GM19452 (cell line): ENCODE measurements at regions not wholly inside any gene's neighbourhood (a gene's known extent, or its start where the extent isn't known, plus 50 kb on each side); places are given as distances from the start of the nearest gene placed in this dataset.
"Not testable (repeated sequence)": the region's sequence is repeated elsewhere in the genome, so short reads cannot be mapped to it uniquely, and the experiment has no call there.

Source experiments
- ATAC-seq: cut with Tn5 transposase; IDR thresholded peaks from one replicate; pipeline ENCODE4 v1.9.1; 2021; ENCODE audit not compliant: unreplicated experiment

DNA sequence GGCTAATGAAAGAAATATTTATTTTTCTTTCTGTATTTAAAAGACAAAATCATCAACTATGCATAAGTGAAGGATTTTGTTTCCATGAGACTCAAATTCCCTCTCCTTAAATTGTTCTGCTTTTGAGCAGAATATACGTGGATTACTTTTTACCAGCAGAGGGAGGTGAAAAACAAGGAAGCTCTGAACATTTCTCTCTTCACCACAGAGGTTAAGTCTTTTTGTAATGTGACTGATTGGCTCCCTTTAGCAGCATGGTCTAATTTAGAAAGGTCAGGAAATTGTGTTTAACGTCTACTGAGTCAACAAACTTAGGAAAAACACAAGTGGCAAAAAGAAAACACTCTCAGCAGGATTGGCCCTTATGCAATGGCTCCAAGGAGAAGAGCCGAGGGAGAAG is 55.1 kb upstream of the F9 start:
- ATAC-seq, result no peak

DNA sequence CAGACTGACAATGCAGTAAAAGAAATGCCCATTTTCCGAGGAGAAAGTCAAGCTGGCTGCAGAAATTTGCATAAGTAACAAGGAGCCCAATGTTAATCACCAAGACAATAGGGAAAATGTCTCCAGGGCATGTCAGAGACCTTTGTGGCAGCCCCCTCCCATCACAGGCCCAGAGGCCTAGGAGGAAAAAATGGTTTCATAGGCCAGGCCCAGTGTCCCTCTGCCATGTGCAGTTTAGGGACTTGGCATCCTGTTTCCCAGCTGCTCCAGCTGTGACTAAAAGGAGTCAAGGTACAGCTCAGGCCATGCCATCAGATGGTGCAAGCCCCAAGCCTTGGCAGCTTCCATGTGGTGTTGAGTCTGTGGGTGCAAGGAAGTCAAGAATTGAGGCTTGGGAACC is 68.6 kb upstream of the F9 start:
- not testable (repeated sequence) for ATAC-seq

DNA sequence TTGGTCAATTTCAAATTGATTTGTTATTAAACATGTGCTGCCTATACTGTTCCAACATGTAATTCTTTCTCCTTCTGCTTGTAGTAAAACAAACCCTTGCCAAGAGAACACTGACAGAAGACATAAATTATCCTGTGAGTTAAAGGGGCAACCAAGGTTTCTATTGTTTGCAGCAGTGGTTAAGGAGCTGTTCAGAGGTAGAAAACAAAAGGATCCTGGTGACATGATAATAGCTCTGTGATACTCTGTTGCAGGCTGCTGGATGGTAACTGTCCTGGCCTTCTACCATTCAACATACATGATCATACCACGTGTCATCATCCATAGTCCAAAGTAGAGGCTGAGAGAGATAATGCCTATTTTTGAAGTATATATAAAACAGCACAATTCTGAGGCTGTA is 75.8 kb upstream of the F9 start:
- ATAC-seq, result no peak

DNA sequence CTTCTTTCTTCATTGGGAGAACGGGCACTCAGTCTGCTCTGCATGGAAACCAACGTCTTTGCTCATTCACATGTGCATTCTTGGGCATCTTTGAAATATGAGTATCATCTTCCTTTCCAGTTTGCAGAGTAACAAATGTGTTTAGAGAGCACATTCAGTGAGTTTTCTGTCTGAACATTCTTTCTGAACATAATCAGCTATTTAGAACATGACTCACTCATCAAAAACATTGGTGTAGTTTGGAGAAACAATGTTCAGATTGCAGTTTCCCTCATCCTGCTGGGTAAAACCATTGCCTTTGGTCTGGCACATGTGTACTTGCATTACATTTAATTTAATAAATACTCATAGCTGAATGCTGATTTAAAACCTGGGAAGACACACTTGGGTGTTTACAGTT is 81.5 kb upstream of the F9 start:
- ATAC-seq, result no peak

DNA sequence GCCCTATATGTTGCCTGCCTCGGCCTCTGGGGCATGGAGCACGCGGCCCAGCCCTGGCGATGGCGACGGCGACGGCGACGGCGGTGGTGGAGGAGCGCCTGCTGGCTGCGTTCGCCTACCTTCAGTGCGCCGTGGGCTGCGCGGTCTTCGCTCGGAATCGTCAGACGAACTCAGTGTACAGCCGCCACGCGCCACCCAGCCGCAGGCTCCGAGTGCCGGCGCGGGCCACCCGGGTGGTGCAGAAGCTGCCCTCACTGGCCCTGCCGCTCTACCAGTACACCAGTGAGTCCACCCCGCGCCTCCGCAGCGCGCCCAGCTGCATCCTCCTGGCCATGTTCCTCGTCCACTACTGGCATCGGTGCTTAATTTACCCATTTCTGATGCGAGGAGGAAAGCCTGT is 83.7 kb upstream of the F9 start:
- no peak for ATAC-seq

DNA sequence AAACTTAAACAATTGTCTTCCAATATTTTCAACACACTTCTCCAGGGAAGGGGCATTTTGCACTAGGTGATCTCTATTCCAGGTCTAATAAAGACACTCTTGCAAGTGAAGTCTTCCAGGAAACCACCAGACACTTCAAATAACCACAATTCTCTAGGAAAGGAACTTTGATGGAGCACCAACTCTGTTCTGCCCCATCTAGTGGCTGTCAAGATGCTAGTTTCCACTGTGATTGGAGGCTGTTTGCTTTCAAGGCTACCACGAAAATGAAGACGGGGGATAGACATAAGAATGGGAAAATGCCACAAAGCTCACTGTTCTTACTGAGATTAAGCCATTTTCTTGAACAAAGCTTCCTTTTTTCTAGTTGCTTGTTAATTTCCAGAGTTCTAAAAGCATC is 100.6 kb upstream of the F9 start:
- ATAC-seq, result no peak

DNA sequence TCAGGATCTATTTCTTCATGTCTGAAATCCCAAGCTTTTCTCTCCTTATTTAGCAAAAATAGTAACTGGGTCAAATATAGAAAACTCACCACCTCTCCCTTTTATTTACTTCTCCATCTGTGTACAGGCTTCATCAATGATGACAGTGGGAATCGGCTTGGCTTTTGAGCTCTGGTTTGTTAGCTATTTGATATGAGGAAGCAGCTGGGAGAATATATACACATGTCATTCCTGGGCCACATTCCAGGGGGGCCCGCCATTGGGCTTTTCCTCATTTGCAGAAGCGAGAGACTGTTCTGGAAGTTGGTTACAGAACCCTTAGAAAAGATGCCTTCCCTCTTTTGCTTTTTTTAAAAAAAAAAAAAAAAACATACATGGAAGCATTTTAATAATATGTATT is 107.4 kb upstream of the F9 start:
- no peak for ATAC-seq

DNA sequence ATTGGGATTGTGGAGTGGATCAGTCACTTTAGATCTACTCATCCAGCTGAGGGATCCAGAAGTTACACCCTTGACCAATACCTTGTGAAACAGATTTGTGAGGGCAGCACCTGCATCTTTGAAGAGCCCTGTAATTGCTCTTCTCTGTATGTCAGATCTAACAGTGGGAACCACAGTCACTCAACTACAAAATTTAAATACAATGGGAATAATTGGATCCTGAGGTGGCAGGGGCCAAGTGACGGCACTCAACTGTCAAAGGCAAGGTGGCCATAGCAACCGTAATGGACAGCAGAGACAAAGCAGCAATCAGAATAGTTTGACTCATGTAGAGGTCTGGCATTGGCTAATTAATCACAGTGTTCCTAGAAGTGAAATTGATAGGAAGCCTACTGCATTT is 132.3 kb upstream of the F9 start:
- ATAC-seq, result not testable (repeated sequence)

DNA sequence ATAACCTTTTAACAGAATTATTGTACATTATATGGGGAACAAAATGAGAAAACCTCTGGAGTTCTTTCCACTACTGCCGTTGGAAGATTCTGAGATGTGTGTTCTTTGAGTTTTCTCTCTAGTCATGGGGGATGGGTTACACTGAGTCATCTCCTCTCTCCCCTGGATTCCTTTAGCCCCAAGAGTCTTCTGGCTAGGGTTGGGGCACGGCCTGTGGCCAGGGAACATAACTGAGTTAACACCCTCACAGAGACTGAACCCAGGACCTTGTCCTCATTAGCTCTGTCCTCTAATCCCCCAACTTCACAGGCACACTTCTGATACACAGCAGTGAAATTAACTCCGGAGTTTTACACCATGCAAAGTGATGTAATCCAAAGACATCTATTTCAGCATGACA is 142.3 kb upstream of the F9 start:
- no peak for ATAC-seq

DNA sequence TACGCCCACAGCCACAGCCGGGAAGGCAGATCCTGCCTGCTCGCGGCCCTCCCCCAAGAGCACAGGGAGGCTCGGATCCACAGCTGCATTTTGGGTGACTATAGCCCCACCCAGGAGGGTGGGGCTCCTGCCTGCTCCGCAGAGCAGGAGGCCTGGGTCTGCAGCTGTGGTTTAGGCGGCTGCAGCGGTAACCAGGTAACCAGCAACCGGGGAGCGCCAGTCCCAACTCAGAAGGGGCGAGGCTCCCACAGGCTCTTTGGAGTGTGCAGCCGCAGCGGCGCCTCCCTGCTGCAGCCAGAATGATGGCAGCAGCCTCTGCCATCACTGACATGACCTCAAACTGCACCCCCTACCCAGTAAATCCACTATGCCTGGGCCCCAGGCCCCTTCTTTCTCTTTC is 148.0 kb upstream of the F9 start:
- no peak for ATAC-seq

DNA sequence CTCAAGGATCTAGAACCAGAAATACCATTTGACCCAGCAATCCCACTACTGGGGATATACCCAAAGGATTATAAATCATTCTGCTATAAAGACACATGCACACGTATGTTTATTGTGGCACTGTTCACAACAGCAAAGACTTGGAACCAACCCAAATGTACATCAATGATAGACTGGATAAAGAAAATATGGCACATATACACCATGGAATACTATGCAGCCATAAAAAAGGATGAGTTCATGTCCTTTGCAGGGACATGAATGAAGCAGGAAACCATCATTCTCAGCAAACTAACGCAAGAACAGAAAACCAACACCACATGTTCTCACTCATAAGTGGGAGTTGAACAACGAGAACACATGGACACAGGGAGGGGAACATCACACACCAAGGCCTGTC is 154.0 kb upstream of the F9 start:
- not testable (repeated sequence) for ATAC-seq

DNA sequence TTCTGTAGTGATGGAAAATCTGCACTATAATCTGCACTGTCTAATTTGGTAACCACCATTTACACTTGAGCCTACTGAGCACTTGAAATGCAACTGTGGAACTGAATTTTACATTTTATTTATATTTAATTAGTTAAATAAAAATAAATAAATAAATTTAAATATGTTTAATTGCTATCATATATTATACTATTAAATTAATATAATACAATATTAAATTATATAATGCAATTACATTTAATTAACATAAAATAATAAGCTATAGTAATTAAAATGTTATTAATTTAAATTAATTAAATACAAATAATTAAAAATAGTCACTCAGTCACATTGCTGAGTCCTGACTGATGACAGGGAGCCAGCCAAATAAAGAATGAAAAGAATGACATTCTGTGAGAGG is 170.2 kb upstream of the F9 start:
- ATAC-seq, result no peak

DNA sequence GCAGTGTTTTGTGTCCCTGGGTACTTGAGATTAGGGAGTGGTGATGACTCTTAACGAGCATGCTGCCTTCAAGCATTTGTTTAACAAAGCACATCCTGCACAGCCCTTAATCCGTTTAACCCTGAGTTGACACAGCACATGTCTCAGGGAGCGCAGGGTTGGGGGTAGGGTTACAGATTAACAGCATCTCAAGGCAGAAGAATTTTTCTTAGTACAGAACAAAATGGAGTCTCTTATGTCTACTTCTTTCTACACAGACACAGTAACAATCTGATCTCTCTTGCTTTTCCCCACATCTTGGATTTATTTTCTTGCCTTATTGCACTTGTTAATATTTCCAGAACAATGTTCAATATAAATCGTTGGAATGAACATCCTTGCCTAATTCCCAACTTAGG is 187.9 kb upstream of the F9 start:
- not testable (repeated sequence) for ATAC-seq

DNA sequence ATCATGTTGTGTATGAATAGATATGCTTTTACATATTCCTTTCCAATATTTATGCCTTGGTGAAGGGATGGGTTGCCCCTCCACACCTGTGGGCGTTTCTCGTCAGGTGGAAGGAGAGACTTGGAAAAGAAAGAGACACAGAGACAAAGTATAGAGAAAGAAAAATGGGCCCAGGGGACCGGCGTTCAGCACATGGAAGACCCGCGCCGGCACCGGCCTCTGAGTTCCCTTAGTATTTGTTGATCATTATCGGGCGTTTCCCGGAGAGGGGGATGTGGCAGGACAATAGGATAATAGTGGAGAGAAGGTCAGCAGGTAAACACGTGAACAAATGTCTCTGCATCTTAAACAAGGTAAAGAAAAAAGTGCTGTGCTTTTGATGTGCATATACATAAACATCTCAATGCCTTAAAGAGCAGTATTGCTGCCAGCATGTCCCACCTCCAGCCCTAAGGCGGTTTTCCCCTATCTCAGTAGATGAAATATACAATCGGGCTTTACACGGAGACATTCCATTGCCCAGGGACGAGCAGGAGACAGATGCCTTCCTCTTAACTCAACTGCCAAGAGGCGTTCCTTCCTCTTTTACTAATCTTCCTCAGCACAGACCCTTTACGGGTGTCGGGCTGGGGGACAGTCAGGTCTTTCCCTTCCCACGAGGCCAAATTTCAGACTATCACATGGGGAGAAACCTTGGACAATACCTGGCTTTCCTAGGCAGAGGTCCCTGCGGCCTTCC is 188.5 kb upstream of the F9 start:
- not testable (repeated sequence) for ATAC-seq

DNA sequence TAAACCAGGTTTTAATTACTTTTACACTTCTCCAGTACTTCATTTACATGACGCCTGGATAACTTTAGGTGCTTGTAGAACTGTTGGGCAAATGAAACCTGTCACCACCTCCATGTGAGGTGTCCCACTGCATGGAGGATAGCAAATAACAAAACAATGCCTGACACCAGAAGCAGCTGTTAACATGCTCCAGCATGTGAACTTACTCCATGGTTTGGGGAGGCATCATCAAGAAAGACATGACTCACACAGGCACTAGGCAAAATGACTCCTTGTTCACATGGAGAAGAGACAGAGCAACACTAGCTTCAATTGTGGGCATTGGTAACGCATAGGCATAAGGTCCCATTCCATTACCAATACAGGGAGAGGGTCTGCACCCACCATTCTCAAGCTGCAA is 198.1 kb upstream of the F9 start:
- ATAC-seq, result no peak

DNA sequence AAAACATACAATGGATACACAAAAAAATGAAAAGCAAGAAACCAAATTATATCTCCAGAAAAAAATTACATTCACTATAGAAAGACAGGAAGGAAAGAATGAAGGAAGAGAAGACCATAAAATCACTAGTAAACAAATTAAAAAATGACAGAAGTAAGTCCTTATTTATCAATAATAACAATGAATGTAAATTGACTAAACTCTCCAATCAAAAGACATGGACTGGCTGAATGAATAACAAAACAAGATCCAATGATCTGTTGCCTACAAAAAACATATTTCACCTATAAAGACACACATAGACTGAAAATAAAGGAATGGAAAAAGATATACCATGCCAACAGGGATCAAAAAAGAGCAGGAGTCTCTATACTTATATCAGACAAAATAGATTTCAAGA is 203.2 kb upstream of the F9 start:
- ATAC-seq, result no peak

DNA sequence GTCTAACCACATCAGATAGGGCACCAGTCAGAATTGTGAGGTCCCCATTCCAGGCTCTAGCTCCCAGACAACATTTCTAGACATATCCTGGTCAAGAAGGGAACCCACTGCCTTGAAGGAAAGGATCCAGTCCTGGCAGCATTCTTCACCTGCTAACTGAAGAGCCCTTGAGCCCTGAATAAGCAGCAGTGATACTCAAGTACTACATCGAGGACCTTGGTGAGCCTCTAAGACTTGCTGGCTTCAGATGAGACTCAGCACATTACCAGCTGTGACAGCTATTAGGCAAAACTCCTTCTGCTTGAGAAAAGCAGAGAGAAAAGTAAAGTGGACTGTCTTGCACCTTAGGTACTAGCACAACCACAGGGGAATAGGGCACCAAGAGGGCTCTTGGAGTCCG is 205.8 kb upstream of the F9 start:
- ATAC-seq, result no peak

DNA sequence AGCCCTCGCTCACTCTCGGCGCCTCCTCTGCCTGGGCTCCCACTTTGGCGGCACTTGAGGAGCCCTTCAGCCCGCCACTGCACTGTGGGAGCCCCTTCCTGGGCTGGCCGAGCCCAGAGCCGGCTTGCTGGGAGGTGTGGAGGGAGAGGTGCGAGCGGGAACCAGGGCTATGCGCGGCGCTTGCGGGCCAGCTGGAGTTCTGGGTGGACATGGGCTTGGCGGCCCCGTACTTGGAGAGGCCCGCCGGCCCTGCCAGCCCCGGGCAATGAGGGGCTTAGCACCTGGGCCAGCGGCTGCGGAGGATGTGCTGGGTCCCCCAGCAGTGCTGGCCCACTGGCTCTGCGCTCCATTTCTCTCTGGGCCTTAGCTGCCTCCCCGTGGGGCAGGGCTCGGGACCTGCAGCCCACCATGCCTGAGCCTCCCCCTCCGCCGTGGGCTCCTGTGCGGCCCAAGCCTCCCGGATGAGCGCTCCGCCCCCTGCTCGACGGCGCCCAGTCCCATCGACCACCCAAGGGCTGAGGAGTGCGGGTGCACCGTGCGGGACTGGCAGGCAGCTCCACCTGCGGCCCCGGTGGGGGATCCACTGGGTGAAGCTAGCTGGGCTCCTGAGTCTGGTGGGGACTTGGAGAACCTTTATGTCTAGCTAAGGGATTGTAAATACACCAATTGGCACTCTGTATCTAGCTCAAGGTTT is 209.7 kb upstream of the F9 start:
- not testable (repeated sequence) for ATAC-seq

DNA sequence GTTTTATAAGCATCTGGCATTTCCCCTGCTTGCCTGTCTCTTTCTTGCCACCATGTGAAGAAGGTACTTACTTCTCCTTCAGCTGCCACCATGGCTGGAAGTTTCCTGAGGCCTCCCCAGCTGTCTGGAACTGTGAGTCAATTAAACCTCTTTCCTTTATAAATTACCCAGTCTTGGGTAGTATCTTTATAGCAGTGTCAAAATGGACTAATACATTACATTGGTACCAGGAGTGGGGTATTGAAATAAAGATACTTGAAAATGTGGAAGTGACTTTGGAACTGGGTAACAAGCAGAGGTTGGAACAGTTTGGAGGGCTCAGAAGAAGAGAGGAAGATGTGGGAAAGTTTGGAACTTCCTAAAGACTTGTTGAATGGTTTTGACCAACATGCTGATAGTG is 223.9 kb upstream of the F9 start:
- not testable (repeated sequence) for ATAC-seq

DNA sequence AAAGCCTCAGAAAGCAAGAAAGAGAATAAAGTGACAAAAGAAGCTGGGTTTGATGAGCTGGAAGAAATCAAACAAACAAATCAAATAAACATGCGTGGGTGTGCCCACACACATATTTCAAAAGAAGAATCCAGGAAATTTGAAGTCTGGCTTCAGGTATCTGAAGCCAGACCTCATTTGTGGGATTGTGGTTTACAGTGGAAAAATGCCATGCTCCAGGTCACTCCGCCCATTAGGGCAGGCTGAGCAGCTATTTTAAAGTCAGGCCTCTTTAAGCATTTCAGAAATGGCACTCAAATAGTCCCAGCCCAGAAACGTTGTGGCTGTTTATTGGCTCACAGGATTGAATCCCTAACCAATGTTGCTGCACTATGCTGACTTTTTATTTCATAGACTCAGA is 226.1 kb upstream of the F9 start:
- ATAC-seq, result no peak

DNA sequence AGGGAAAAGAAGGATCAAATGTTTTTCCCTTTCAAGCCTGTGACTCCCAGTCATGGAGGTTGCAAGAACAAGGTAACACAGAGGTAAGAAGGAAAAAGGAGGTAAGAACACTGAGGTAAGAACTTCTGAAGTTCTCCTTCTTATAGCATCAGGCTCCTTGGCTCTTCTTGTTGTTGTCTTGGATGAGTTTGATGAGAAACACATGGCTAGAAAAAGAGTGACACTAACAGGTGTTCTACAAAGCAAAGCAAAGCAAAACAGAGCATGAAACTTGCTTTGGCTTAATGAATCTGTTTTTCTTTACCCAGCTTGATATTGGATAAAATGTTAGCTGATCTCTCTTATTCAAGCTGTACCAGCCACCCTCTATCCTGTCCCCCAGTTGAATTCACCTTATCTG is 231.2 kb upstream of the F9 start:
- no peak for ATAC-seq

DNA sequence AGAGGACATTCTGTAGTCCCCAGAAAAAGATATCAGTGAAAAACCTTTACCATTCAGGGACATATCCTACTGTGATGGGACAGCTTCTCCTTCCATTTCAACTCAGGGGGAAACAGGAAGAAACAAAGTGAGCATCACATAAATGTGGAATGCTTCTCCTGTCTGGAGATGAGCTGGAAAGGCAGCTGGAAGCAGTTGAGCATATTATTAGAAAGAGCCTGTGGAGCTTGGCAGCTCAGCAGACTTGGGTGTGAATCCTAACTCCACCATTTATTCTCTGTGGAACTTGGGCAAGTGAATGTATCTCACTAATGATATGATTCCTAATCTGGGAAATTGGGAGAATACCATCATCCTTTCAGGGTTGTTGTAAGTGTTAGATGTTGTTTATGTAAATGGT is 232.1 kb upstream of the F9 start:
- no peak for ATAC-seq

DNA sequence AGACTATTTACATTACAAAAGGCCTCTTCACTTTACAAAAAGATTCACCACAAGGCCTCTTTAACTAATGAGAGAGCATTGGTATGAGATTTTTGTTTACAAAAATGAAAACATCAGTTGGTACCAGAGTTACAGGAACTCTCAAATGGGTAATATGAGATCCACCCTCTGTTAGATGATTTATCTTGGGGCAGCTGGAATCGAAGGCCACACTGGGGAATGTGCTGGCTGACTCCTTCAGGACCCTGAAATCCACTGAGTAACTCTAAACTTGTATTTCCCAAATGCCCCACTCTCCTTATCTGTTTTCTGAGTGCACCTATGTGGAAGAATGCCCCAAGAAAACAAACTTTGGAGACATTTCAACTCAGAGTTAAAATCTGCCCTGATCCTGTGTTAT is 232.9 kb upstream of the F9 start:
- ATAC-seq, result no peak
